ENCODE measurements at regions not wholly inside any gene's neighbourhood (a gene's known extent, or its start where the extent isn't known, plus 50 kb on each side); places are given as distances from the start of the nearest gene placed in this dataset.
"Not testable (repeated sequence)": the region's sequence is repeated elsewhere in the genome, so short reads cannot be mapped to it uniquely, and the experiment has no call there.

DNA sequence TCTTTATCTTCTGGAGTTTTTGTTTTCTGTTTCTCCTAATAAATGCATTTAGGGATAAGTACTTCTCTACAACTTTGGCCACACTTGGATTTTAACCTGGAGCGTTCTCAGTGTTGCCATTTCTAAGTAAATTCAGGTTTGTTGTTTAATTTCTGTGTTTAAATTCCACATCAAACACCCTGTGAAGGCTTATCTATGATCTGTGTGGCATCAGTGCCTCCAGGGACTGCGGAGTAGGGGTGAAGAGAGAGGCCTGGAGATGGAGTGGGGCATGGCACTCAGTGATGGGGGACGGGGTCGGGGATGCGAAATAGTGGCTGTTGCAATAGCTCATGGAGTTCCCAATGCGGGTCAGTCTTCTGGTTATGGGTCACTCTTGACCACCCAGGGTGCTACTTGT, 294.8 kb downstream of the HS3ST3B1 start:
- no peak for DNase-seq

- no peak for DNase-seq
Measured at GRCh38 chr17:14594690-14595089, 293.8 kb downstream of the HS3ST3B1 start.

- DNase-seq, result no peak
Measured at GRCh38 chr17:14593956-14594355, 293.1 kb downstream of the HS3ST3B1 start.

- DNase-seq, result no peak
Measured at GRCh38 chr17:14590459-14591250, 289.8 kb downstream of the HS3ST3B1 start.

- no peak for DNase-seq
Measured at GRCh38 chr17:14585099-14585498, 284.2 kb downstream of the HS3ST3B1 start.

GRCh38 chr17:14582996-14583395, 282.1 kb downstream of the HS3ST3B1 start:
- no peak for DNase-seq

DNA sequence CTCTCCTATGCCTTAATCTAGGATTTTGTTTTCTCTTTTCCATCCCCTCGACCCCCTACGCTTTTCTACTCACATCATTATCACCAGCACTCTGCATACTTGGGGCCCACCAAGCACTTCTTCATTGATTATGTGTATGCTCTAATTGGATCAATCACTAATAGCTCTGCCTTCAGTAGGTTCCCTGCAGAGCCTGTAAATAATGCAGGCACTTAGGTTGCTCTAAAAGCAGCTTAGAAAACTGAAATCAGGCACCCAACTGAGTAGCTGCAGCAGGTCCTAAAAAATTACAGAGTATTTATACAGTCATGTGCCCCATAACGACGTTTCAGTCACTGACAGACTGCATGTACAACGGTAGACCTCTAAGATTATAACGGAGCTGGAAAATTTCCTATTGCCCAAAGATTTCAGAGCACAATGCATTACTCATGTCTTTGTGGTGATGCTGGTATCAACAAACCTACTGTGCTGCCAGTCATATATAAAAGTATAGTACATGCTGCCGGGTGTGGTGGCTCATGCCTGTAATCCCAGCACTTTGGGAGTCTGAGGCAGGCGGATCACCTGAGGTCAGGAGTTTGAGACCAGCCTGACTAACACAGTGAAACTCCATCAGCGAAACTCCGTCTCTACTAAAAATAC, 280.4 kb downstream of the HS3ST3B1 start:
- no peak for DNase-seq

- DNase-seq, result no peak
Measured at GRCh38 chr17:14580499-14580898, 279.6 kb downstream of the HS3ST3B1 start.

- no peak for DNase-seq
Measured at GRCh38 chr17:14579716-14580115, 278.8 kb downstream of the HS3ST3B1 start.

GRCh38 chr17:14575471-14575953, 274.6 kb downstream of the HS3ST3B1 start:
- no peak for DNase-seq

GRCh38 chr17:14560325-14560724, 259.4 kb downstream of the HS3ST3B1 start:
- DNase-seq, result not testable (repeated sequence)

DNA sequence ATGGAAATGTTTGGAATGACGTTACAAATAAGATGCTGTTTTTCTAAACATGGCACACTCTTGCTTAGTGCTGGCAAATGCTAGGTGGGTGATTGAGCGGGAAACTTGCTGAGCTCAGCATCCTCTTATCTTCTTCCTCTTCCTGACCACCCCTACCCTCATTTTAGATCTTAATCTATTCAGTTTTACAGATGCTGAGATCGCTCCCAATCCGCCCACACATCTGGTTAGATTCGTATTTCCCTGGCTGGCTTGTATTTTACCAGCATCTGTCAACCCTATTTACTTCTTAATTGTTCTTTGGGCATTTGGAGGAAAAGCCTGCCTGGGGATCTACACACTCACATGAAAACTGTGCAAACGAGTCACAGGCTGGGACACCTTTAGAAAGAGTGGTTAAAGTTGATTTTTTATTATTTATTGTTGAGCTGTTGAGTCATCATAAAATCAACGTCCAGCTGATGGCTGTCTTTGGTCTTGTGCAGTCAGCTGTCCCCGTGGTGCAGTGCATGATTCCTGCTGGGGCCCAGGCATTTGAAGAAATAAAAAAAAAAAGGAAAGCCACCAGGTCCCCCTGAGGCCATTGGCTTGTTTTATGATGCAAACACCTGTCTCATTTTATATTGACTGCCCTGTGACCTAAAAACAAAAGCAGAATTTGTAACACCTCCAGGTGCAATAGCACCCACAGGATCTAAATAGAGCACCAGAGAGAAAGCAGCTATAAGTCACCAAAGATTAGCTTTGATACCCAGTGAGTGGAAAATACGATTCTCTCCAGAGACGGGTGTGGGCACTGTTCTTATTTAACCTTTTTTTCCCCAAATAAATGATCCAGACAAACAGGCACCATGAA, 258.6 kb downstream of the HS3ST3B1 start:
- DNase-seq, result no peak

- DNase-seq, result no peak
Measured at GRCh38 chr17:14557480-14557879, 256.6 kb downstream of the HS3ST3B1 start.

- DNase-seq, result no peak
Measured at GRCh38 chr17:14553847-14554246, 253.0 kb downstream of the HS3ST3B1 start.

- no peak for DNase-seq
Measured at GRCh38 chr17:14552306-14552705, 251.4 kb downstream of the HS3ST3B1 start.

DNA sequence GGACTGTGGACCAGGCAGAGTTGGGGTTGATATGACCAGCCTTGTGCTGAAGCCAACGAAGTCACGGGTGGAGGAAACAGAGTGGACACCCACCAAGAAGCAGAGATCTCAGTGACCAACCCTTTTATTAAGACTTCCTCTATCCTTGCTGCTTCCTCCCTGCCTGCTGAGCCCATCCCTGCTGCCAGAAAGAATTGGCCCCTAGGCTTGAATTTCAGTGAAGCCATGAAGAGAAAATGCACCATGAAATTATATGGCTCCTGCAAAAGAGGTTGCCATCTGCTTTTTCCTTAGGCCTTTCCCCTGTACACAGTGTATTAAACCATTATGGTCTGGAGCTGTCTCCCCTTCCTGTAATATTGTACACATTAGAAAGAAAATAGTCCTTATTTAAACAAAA, 246.7 kb downstream of the HS3ST3B1 start:
- DNase-seq, result no peak

DNA sequence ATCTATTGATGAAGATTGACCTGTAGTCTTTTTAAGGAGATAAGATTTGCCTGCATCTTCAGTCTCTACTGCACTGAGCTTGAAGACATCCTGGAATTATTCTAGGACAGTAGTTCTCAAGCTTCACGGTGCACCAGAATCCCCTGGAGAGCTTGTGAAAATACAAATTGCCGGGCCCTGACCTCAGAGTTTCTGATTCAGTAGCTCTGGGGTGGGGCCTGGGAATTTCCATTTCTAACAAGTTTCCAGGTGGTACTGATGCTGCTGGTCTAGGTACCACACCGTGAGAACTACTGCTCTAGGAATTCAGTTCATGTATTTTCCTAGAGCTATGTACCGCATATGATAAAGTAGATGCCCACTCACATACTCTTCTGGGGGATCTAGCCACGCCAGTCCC, 246.1 kb downstream of the HS3ST3B1 start:
- no peak for DNase-seq

DNA sequence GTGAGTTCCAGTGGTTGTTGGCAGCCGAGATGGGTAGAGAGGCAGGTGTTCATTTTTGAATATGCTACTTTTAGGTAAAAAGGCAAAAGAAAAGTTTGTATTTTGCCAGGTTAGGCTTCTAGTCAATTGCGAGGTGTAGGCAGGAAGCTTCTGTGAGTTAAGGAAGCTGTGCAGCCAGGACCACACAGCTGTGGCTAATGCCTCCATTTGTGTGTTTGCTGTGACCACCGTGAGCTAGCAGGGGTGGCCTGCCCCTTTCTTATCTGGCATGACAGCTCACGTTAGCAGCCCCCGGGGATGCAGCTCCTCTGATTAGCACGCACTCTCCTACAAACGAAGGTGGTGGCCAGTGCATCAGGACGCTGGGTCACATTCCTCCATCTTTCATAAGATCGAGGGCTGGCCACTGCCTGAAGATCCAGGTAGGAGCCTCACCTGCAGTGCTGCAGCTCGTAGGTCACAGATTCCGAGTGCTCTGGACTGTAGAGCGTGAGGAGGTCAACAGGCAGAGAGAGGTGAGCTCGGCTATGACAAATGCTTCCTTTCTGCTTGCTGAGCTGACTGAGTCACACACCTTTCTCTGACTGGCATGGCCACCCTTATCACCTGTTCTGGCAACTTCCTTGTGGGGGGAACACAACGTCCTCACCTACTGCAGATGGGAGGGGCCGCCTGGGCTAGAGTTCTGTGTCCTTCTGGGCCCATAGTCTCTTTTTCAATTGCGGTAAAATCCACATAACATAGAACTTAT, 244.4 kb downstream of the HS3ST3B1 start:
- no peak for DNase-seq

DNA sequence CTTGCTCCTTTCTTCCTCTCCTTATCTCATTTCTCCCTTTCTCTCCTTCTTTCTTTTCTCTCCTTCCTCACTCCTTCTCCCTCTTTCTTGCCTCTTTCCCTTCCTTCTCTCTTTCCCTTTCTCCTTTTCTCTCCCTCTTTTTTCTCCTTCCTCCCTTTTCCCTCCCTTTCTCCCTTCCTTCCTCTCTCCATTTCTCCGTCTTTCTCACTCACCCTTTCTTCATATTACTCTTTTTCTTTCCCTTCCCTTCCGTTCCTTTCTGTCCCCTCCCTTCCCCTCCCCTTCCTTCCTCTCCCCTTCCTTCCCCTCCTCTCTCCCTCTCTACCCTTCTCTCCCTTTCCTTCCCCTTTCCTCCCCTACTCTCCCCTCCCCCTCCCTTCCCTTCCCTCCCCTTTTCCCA, 240.8 kb downstream of the HS3ST3B1 start:
- no peak for DNase-seq

GRCh38 chr17:14539801-14540200, 238.9 kb downstream of the HS3ST3B1 start:
- no peak for DNase-seq

- DNase-seq, result not testable (repeated sequence)
Measured at GRCh38 chr17:14532242-14532641, 231.4 kb downstream of the HS3ST3B1 start.

DNA sequence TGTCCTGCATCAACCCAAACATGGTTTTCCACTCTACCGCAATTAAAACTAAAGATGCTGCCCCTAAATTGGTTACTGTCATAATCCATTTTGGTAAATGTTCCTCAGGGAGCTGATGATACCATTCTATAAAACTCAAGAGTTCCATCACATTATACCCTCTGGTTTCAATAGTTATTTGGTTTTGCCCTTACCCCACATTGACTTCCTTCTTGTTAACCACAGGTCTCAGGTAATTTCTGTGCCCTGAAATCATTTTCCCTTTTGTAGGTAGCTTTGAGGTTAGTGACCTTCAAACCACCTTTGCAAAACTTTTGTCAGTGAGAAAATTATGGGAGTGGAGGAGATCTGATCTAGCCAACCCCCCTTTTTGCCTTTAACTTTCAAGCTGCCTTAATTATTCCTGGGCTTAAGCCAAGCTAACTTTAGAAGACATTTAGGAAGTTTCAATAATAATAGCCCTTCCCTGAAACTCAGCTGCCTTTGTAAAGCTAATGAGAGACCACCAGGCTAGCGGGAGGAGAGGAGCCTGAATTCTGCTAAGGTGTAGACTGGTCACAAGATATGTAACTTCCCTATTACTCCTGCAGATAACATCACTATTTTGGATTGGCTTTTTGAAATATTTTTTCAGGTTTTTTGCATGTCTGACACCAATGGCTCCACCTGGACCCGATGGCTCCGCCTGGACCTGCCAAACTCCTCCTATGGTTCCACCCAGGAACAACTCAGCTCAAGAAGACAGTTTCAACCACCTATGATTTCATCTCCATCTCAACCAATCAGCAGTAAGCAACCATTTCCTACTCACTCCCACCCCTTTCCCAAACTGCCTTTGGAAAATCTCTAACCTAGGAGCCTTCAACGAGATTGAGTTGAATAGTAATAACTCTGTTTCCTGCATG, 224.9 kb downstream of the HS3ST3B1 start:
- no peak for DNase-seq
